K562 (cell line): ENCODE measurements at regions not wholly inside any gene's neighbourhood (a gene's known extent, or its start where the extent isn't known, plus 50 kb on each side); places are given as distances from the start of the nearest gene placed in this dataset.

Experiments
- ATAC-seq: fragments of 200-7000 bp; cut with Tn5 transposase; 3 replicates; pipeline ENCODE4 v1.9.1; 2020; ENCODE audit warnings: moderate library complexity
- BruUV-seq: library from RNA; stranded (reverse); fragments of 400-500 nt; replicated peaks from 2 replicates; lab custom pipeline; 2021; lab: Mats Ljungman, UMichigan
- CTCF ChIA-PET: fragments of 300-600 bp; formaldehyde crosslinking; extraction: SDS; loops from one replicate; lab custom pipeline; 2021; ENCODE audit warnings: low intra/inter-chr PET ratio; lab: Yijun Ruan, JAX
- POLR2A ChIA-PET: fragments of 300-600, 350-650 bp; sonication (Branson Sonifier 250); formaldehyde crosslinking; extraction: SDS; loops from one replicate; lab custom pipeline; 2021; ENCODE audit warnings: antibody characterized with exemption, inconsistent platforms; lab: Yijun Ruan, JAX
- DNase-seq, 4 experiments: peaks; one replicate each; pipeline versions ENCODE4 v3.0.0 to v3.0.0-alpha.2; 2011 to 2018; ENCODE audit warnings: low spot score in 3 of 4, mixed read lengths in 3 of 4; ENCODE audit errors: extremely low read depth in 1 of 4
- FAIRE-seq: peaks from 2 replicates; lab custom pipeline; 2011; peaks lifted over from hg19 to GRCh38; lab: Jason Lieb, UNC
- H2AFZ ChIP-seq: 2 replicates; pipeline ENCODE4 v1.6.0; 2011; ENCODE audit warnings: low read depth, low read length, control low read depth, inconsistent platforms
- H3K27ac ChIP-seq: fragments of 200-600 bp; 3 replicates; pipeline ENCODE4 v1.8.0; 2011; ENCODE audit warnings: low read depth, mild to moderate bottlenecking, control low read depth, inconsistent platforms, low read length, moderate library complexity, mixed read lengths; ENCODE audit errors: extremely low read depth
- H3K27me3 ChIP-seq, 2 experiments: fragments of 300-600 bp in 1 of 2; 2 replicates in 1 of 2; 3 replicates in 1 of 2; pipeline versions ENCODE4 v1.6.0 to v1.8.0; 2011; ENCODE audit warnings: inconsistent platforms in 2 of 2, low read length in 2 of 2, mild to moderate bottlenecking in 1 of 2, mixed read lengths in 1 of 2, moderate library complexity in 1 of 2; ENCODE audit not compliant: control insufficient read depth in 2 of 2, insufficient read depth in 2 of 2
- H3K36me3 ChIP-seq: fragments of 300-600 bp; 3 replicates; pipeline ENCODE4 v1.8.0; 2011; ENCODE audit warnings: mild to moderate bottlenecking, low read length, inconsistent platforms; ENCODE audit not compliant: control insufficient read depth, insufficient read depth
- H3K4me1 ChIP-seq, 2 experiments: fragments of 200-600 bp in 1 of 2; replicated peaks in 1 of 2; 2 replicates in 1 of 2; 3 replicates in 1 of 2; pipeline versions ENCODE4 v1.5.1 to v1.8.0; 2011; ENCODE audit warnings: inconsistent platforms in 2 of 2, low read length in 2 of 2, mild to moderate bottlenecking in 1 of 2, mixed read lengths in 1 of 2, moderate library complexity in 1 of 2; ENCODE audit not compliant: control insufficient read depth in 2 of 2, insufficient read depth in 2 of 2
- H3K4me2 ChIP-seq: 2 replicates; pipeline ENCODE4 v1.6.1; 2011; ENCODE audit warnings: low read length, control low read depth, inconsistent platforms, mixed read lengths; ENCODE audit not compliant: insufficient read depth
- H3K4me3 ChIP-seq: fragments of 200-600 bp; sonication (generic), shearing (Covaris generic); 2 replicates; pipeline ENCODE4 v1.5.1; 2016; ENCODE audit warnings: control low read depth, inconsistent platforms
- H3K79me2 ChIP-seq: fragments of 200-600 bp; 3 replicates; pipeline ENCODE4 v1.8.0; 2011; ENCODE audit warnings: low read length, inconsistent platforms; ENCODE audit not compliant: control insufficient read depth, insufficient read depth
- H3K9ac ChIP-seq, 2 experiments: 2 replicates each; pipeline versions ENCODE4 v1.6.0 to v1.6.1; 2011; ENCODE audit warnings: low read depth in 2 of 2, low read length in 2 of 2, control low read depth in 1 of 2, inconsistent platforms in 1 of 2, mild to moderate bottlenecking in 1 of 2, mixed read lengths in 1 of 2; ENCODE audit not compliant: insufficient read depth in 1 of 2
- H3K9me1 ChIP-seq: one replicate; pipeline ENCODE4 v1.6.0; 2011; ENCODE audit warnings: inconsistent platforms, mild to moderate bottlenecking, low read length, moderate library complexity; ENCODE audit not compliant: control insufficient read depth, insufficient read depth
- H3K9me3 ChIP-seq: replicated peaks from 2 replicates; pipeline ENCODE4 v1.5.1; 2011; ENCODE audit warnings: low read depth, low read length, inconsistent platforms; ENCODE audit not compliant: control insufficient read depth, insufficient read depth
- H4K20me1 ChIP-seq: replicated peaks from 2 replicates; pipeline ENCODE4 v1.6.1; 2011; ENCODE audit warnings: low read length, inconsistent platforms, mixed read lengths; ENCODE audit not compliant: control insufficient read depth, insufficient read depth
- ARID1B ChIP-seq: fragments of 450-650 bp; IDR thresholded peaks from 2 replicates; pipeline ENCODE4 v1.6.1; 2016; ENCODE audit warnings: antibody characterized with exemption, mild to moderate bottlenecking, inconsistent platforms
- ARID3A ChIP-seq: IDR thresholded peaks from 2 replicates; pipeline ENCODE4 v1.6.1; 2012; ENCODE audit warnings: low read depth, low read length, improper control_type of control experiment, borderline replicate concordance
- BCL6 ChIP-seq: fragments of 250-450 bp; sonication (Bioruptor Pico); IDR thresholded peaks from 2 replicates; pipeline ENCODE4 v1.4.0; 2020
- CEBPB ChIP-seq: fragments of 450-650 bp; IDR thresholded peaks from 2 replicates; pipeline ENCODE4 v1.6.1; 2016; ENCODE audit warnings: missing genetic modification characterization, missing compliant biosample characterization
- CEBPG ChIP-seq, 3 experiments: fragments of 200-800 bp in 1 of 3; sonication (Bioruptor generic) in 1 of 3; sonication (generic) in 1 of 3; formaldehyde crosslinking in 1 of 3; IDR thresholded peaks in 2 of 3; conservative IDR thresholded peaks in 1 of 3; 2 replicates each; pipeline versions ENCODE4 v1.6.1 to v1.8.0; 2016 to 2022; ENCODE audit warnings: missing compliant biosample characterization in 2 of 3, missing genetic modification characterization in 2 of 3, mild to moderate bottlenecking in 1 of 3, missing genetic modification reagents in 1 of 3
- CHD4 ChIP-seq: fragments of 200-600 bp; sonication (generic); IDR thresholded peaks from 3 replicates; pipeline ENCODE4 v1.6.1; 2012; ENCODE audit warnings: low read depth, mild to moderate bottlenecking, mixed read lengths, low read length, inconsistent platforms; ENCODE audit not compliant: insufficient read depth, insufficient replicate concordance, poor library complexity, severe bottlenecking
- ESRRB ChIP-seq: fragments of 250-450 bp; sonication (Bioruptor Pico); IDR thresholded peaks from 2 replicates; pipeline ENCODE4 v1.5.0; 2020; ENCODE audit warnings: mild to moderate bottlenecking, moderate library complexity, borderline replicate concordance
- ILK ChIP-seq: fragments of 450-650 bp; IDR thresholded peaks from 2 replicates; pipeline ENCODE4 v1.6.1; 2016; ENCODE audit warnings: missing genetic modification characterization, low read depth, mild to moderate bottlenecking, missing compliant biosample characterization, moderate library complexity, borderline replicate concordance
- JUN ChIP-seq, 2 experiments: sonication (generic) in 1 of 2; formaldehyde crosslinking in 1 of 2; IDR thresholded peaks; 2 replicates each; pipeline versions ENCODE4 v1.6.1 to v1.8.0; 2012 to 2022; ENCODE audit warnings: borderline replicate concordance in 2 of 2, mild to moderate bottlenecking in 2 of 2, improper control_type of control experiment in 1 of 2, low read depth in 1 of 2, low read length in 1 of 2, missing genetic modification reagents in 1 of 2
- TBP ChIP-seq: optimal IDR thresholded peaks from 2 replicates; pipeline ENCODE3; 2011; ENCODE audit warnings: low read depth, low read length, improper control_type of control experiment
- TCF7L2 ChIP-seq: fragments of 150-350 bp; IDR thresholded peaks from 2 replicates; pipeline ENCODE4 v1.6.1; 2016; ENCODE audit warnings: low read depth, mild to moderate bottlenecking, low read length, moderate library complexity
- TEAD2 ChIP-seq: fragments of 450-650 bp; IDR thresholded peaks from 2 replicates; pipeline ENCODE4 v1.6.1; 2016; ENCODE audit warnings: missing genetic modification characterization, control low read depth, missing compliant biosample characterization
- USF1 ChIP-seq: sonication (generic); formaldehyde crosslinking; IDR thresholded peaks from 2 replicates; pipeline ENCODE4 v1.9.0; 2022; ENCODE audit warnings: mild to moderate bottlenecking, missing genetic modification reagents
- ZNF445 ChIP-seq: fragments of 250-450 bp; sonication (Bioruptor Pico); IDR thresholded peaks from 2 replicates; pipeline ENCODE4 v1.4.0; 2020; ENCODE audit warnings: low read depth, mild to moderate bottlenecking, moderate library complexity
- ZNF586 ChIP-seq: fragments of 450-650 bp; formaldehyde crosslinking; conservative IDR thresholded peaks from 2 replicates; pipeline ENCODE4 v1.4.0; 2020; ENCODE audit warnings: mild to moderate bottlenecking, moderate library complexity
- ZNF79 ChIP-seq: fragments of 250-450 bp; sonication (Bioruptor Pico); IDR thresholded peaks from 2 replicates; pipeline ENCODE4 v1.4.0; 2020; ENCODE audit warnings: low read depth, mild to moderate bottlenecking, moderate library complexity
- ZNF830 ChIP-seq: fragments of 250-450 bp; sonication (Bioruptor Pico); IDR thresholded peaks from 2 replicates; pipeline ENCODE4 v1.5.0; 2021; ENCODE audit warnings: mild to moderate bottlenecking
- ZZZ3 ChIP-seq: fragments of 450-650 bp; IDR thresholded peaks from 2 replicates; pipeline ENCODE4 v1.6.1; 2016; ENCODE audit warnings: antibody characterized with exemption, mild to moderate bottlenecking, moderate library complexity
- WGBS: fragments of 100-300 bp; shearing (Covaris generic); methylation state at CpG from one replicate; pipeline ENCODE4 v1.1.6; 2016; ENCODE audit warnings: low coverage, mixed read lengths; ENCODE audit not compliant: insufficient coverage; ENCODE audit errors: missing lambda C conversion rate; 5-methylcytosine and 5-hydroxymethylcytosine counted together
- in situ Hi-C: fragments of 300-500 bp; cut with MboI; formaldehyde crosslinking; loops from 4 replicates; pipeline ENCODE4 v1.15.0; 2018; ENCODE audit warnings: inconsistent platforms, mixed read lengths
- intact Hi-C: fragments of 100-400 bp; cut with micrococcal nuclease; formaldehyde crosslinking; loops from 2 replicates; pipeline ENCODE4 v1.14.2; 2022
- TF ChIP-seq, protein P1 (sequence below): sonication (generic); formaldehyde crosslinking; IDR thresholded peaks from 2 replicates; pipeline ENCODE4 v1.4.0; 2020; ENCODE audit warnings: mild to moderate bottlenecking, missing genetic modification reagents

GRCh38 chr13:53343361-53343744 is 314.7 kb downstream of the OLFM4 start:
- H3K9me1 ChIP-seq, result no peaks in the 10 kb centered on the region
- no peak overlapping the region for H3K4me2 ChIP-seq
- no peak overlapping the region for H3K4me3 ChIP-seq
- ChIA-PET CTCF (no interaction called here), POLR2A (no interaction called here)
- intact Hi-C loops (no loop called here), in situ Hi-C loops (no loop called here)
- H2AFZ ChIP-seq, result no peak overlapping the region
- H3K79me2 ChIP-seq, result no peaks in the 10 kb centered on the region
- no peaks in the 10 kb centered on the region for H3K36me3 ChIP-seq
- no CpG with 5 or more reads among the region's 1 CpG for WGBS
- TF ChIP-seq ARID1B, result no peak
- no peak for TF ChIP-seq TCF7L2
- no peak for TF ChIP-seq ILK (tag)
- TF ChIP-seq, protein P1, sequence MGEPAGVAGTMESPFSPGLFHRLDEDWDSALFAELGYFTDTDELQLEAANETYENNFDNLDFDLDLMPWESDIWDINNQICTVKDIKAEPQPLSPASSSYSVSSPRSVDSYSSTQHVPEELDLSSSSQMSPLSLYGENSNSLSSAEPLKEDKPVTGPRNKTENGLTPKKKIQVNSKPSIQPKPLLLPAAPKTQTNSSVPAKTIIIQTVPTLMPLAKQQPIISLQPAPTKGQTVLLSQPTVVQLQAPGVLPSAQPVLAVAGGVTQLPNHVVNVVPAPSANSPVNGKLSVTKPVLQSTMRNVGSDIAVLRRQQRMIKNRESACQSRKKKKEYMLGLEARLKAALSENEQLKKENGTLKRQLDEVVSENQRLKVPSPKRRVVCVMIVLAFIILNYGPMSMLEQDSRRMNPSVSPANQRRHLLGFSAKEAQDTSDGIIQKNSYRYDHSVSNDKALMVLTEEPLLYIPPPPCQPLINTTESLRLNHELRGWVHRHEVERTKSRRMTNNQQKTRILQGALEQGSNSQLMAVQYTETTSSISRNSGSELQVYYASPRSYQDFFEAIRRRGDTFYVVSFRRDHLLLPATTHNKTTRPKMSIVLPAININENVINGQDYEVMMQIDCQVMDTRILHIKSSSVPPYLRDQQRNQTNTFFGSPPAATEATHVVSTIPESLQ (CRISPR knock-in tag), result no peak
- no peak for TF ChIP-seq CEBPG (CRISPR knock-in tag; IDR thresholded peaks at IDR 0.05)
- no peak for TF ChIP-seq CEBPG (tag; conservative IDR thresholded peaks at IDR 0.05 in 1 of 2, IDR thresholded peaks at IDR 0.05 in 1 of 2)
- no peak for TF ChIP-seq ZNF830 (CRISPR knock-in tag)
- no peak for TF ChIP-seq BCL6 (CRISPR knock-in tag)
- TF ChIP-seq TEAD2 (tag), result no peak
- TF ChIP-seq JUN (IDR thresholded peaks at IDR 0.05; ENCODE audit: borderline replicate concordance, low read depth, low read length), result no peak
- no peak for TF ChIP-seq JUN (CRISPR knock-in tag; IDR thresholded peaks at IDR 0.05; ENCODE audit: borderline replicate concordance)
- TF ChIP-seq CHD4, result no peak
- TF ChIP-seq TBP, result no peak
- no peak for TF ChIP-seq ZNF586 (CRISPR knock-in tag)
- no peak for TF ChIP-seq ARID3A
- no peak for TF ChIP-seq ZNF445
- no peak for TF ChIP-seq CEBPB
- no peak for TF ChIP-seq ZZZ3
- no peak for TF ChIP-seq USF1 (CRISPR knock-in tag)
- no peak for TF ChIP-seq ZNF79
- no peak for TF ChIP-seq ESRRB (CRISPR knock-in tag)
- no peaks in the 10 kb centered on the region for H3K4me1 ChIP-seq
- ATAC-seq, result no peak
- no peaks in the 10 kb centered on the region for H4K20me1 ChIP-seq
- H3K9ac ChIP-seq, result no peak overlapping the region
- no peaks in the 10 kb centered on the region for H3K27me3 ChIP-seq
- H3K27ac ChIP-seq, result no peak overlapping the region
- H3K9me3 ChIP-seq, result no peaks in the 10 kb centered on the region
- FAIRE-seq, result no peak
- no peak for DNase-seq
- BruUV-seq, result no TSS peak
